ENCODE measurements at regions not wholly inside any gene's neighbourhood (a gene's known extent, or its start where the extent isn't known, plus 50 kb on each side); places are given as distances from the start of the nearest gene placed in this dataset.

GRCh38 chr14:26810631-26811030 is 212.8 kb upstream of the NOVA1 start:
- Mint-ChIP-seq H3K4me3 (no peak overlapping the region), H3K27me3 (ENCODE audit: low read depth, poor library complexity) (no peaks in the 10 kb centered on the region), H3K9me3 (peaks cover 3% of the 10 kb centered on the region), H3K36me3 (ENCODE audit: low read depth) (no peaks in the 10 kb centered on the region), H3K27ac (no peak overlapping the region), H3K4me1 (no peaks in the 10 kb centered on the region)
- TF ChIP-seq CTCF (IDR thresholded peaks at IDR 0.05): no peak
- DNase-seq: no peak

- no peak overlapping the region for H3K4me3 Mint-ChIP-seq
- no peaks in the 10 kb centered on the region for H3K27me3 Mint-ChIP-seq (ENCODE audit: low read depth, poor library complexity)
- no peak overlapping the region for H3K27ac Mint-ChIP-seq
- H3K4me1 Mint-ChIP-seq: no peaks in the 10 kb centered on the region
- H3K36me3 Mint-ChIP-seq (ENCODE audit: low read depth): no peaks in the 10 kb centered on the region
- no peak for DNase-seq
- no peaks in the 10 kb centered on the region for H3K9me3 Mint-ChIP-seq
- TF ChIP-seq CTCF (IDR thresholded peaks at IDR 0.05): no peak
Observed at GRCh38 chr14:26811756-26812305, 214.0 kb upstream of the NOVA1 start.

GRCh38 chr14:26820138-26820537 is 222.3 kb upstream of the NOVA1 start:
- no peak for TF ChIP-seq CTCF (IDR thresholded peaks at IDR 0.05)
- no peaks in the 10 kb centered on the region for H3K9me3 Mint-ChIP-seq
- no peak overlapping the region for H3K27ac Mint-ChIP-seq
- H3K27me3 Mint-ChIP-seq (ENCODE audit: low read depth, poor library complexity): no peaks in the 10 kb centered on the region
- no peaks in the 10 kb centered on the region for H3K36me3 Mint-ChIP-seq (ENCODE audit: low read depth)
- peaks cover 6% of the 10 kb centered on the region for H3K4me1 Mint-ChIP-seq
- no peak overlapping the region for H3K4me3 Mint-ChIP-seq
- no peak for DNase-seq

- Mint-ChIP-seq H3K4me3 (no peak overlapping the region), H3K27ac (no peak overlapping the region), H3K36me3 (ENCODE audit: low read depth) (no peaks in the 10 kb centered on the region), H3K9me3 (no peaks in the 10 kb centered on the region), H3K4me1 (peaks cover 6% of the 10 kb centered on the region), H3K27me3 (ENCODE audit: low read depth, poor library complexity) (no peaks in the 10 kb centered on the region)
- DNase-seq: no peak
- no peak for TF ChIP-seq CTCF (IDR thresholded peaks at IDR 0.05)
Observed at GRCh38 chr14:26820572-26820971, 222.7 kb upstream of the NOVA1 start.

- H3K36me3 Mint-ChIP-seq (ENCODE audit: low read depth): no peaks in the 10 kb centered on the region
- no peak for DNase-seq
- H3K4me3 Mint-ChIP-seq: no peak overlapping the region
- peaks cover 3% of the 10 kb centered on the region for H3K27me3 Mint-ChIP-seq (ENCODE audit: low read depth, poor library complexity)
- TF ChIP-seq CTCF (IDR thresholded peaks at IDR 0.05): no peak
- no peak overlapping the region for H3K27ac Mint-ChIP-seq
- no peaks in the 10 kb centered on the region for H3K4me1 Mint-ChIP-seq
- no peaks in the 10 kb centered on the region for H3K9me3 Mint-ChIP-seq
Observed at GRCh38 chr14:26828741-26829140, 230.9 kb upstream of the NOVA1 start.

GRCh38 chr14:26833621-26834176 is 235.9 kb upstream of the NOVA1 start:
- Mint-ChIP-seq H3K27ac (no peak overlapping the region), H3K36me3 (ENCODE audit: low read depth) (no peaks in the 10 kb centered on the region), H3K4me3 (no peak overlapping the region), H3K9me3 (no peaks in the 10 kb centered on the region), H3K27me3 (ENCODE audit: low read depth, poor library complexity) (peaks cover 3% of the 10 kb centered on the region), H3K4me1 (no peaks in the 10 kb centered on the region)
- no peak for TF ChIP-seq CTCF (IDR thresholded peaks at IDR 0.05)
- DNase-seq: no peak

Measured in nephron progenitor cell (in vitro differentiated cells).